ENCODE measurements at regions not wholly inside any gene's neighbourhood (a gene's known extent, or its start where the extent isn't known, plus 50 kb on each side); places are given as distances from the start of the nearest gene placed in this dataset.
A peak's percentile ranks its signal among the peaks of the same experiment; 100 is the strongest.

- no peak overlapping the region for H3K4me3 ChIP-seq (ENCODE audit: low read depth, low read length)
- DNase-seq (ENCODE audit: low read depth): no peak
- no peak for TF ChIP-seq CTCF (IDR thresholded peaks at IDR 0.05; ENCODE audit: low read depth, low read length, missing control alignments)
- in situ Hi-C loops (cut with HindIII; ENCODE audit: low sequenced_read_pairs): no loop called here
These were observed 76.8 kb downstream of the NPAP1 start for GRCh38 chr15:24752354-24752753.

- no peak for DNase-seq (ENCODE audit: low read depth)
- no peak overlapping the region for H3K4me3 ChIP-seq (ENCODE audit: low read depth, low read length)
- no peak for TF ChIP-seq CTCF (IDR thresholded peaks at IDR 0.05; ENCODE audit: low read depth, low read length, missing control alignments)
- in situ Hi-C loops (cut with HindIII; ENCODE audit: low sequenced_read_pairs): no loop called here
These were observed 80.5 kb downstream of the NPAP1 start for GRCh38 chr15:24756101-24756500.

- DNase-seq (ENCODE audit: low read depth): no peak
- no peak overlapping the region for H3K4me3 ChIP-seq (ENCODE audit: low read depth, low read length)
- TF ChIP-seq CTCF (IDR thresholded peaks at IDR 0.05; ENCODE audit: low read depth, low read length, missing control alignments): no peak
- in situ Hi-C loops (cut with HindIII; ENCODE audit: low sequenced_read_pairs): no loop called here
These were observed 84.5 kb downstream of the NPAP1 start for GRCh38 chr15:24760066-24760465.

- in situ Hi-C loops (cut with HindIII; ENCODE audit: low sequenced_read_pairs): no loop called here
- DNase-seq (ENCODE audit: low read depth): no peak
- peak; percentile 31 for TF ChIP-seq CTCF (IDR thresholded peaks at IDR 0.05; ENCODE audit: low read depth, low read length, missing control alignments)
- H3K4me3 ChIP-seq (ENCODE audit: low read depth, low read length): no peak overlapping the region
These were observed 86.2 kb downstream of the NPAP1 start for GRCh38 chr15:24761704-24762302.

GRCh38 chr15:24763891-24764290, 88.3 kb downstream of the NPAP1 start:
- no peak for TF ChIP-seq CTCF (IDR thresholded peaks at IDR 0.05; ENCODE audit: low read depth, low read length, missing control alignments)
- no peak for DNase-seq (ENCODE audit: low read depth)
- in situ Hi-C loops (cut with HindIII; ENCODE audit: low sequenced_read_pairs): no loop called here

GRCh38 chr15:24764375-24765171, 89.0 kb downstream of the NPAP1 start:
- in situ Hi-C loops (cut with HindIII; ENCODE audit: low sequenced_read_pairs): no loop called here
- no peak overlapping the region for H3K4me3 ChIP-seq (ENCODE audit: low read depth, low read length)
- TF ChIP-seq CTCF (IDR thresholded peaks at IDR 0.05; ENCODE audit: low read depth, low read length, missing control alignments): no peak
- DNase-seq (ENCODE audit: low read depth): no peak

More at GRCh38 chr15:24763891-24764290, 88.3 kb downstream of the NPAP1 start:
- no peak overlapping the region for H3K4me3 ChIP-seq (ENCODE audit: low read depth, low read length)

All from astrocyte of the cerebellum (primary cell).